SK-N-SH treated with all-trans-retinoic acid at 6 μM for 48 hours (cell line): ENCODE measurements at regions not wholly inside any gene's neighbourhood (a gene's known extent, or its start where the extent isn't known, plus 50 kb on each side); places are given as distances from the start of the nearest gene placed in this dataset.

ENCODE experiments used
- ESRRG ChIP-seq: fragments of 250-450 bp; sonication (Bioruptor Pico); IDR thresholded peaks from 2 replicates; pipeline ENCODE4 v1.6.1; 2021; ENCODE audit warnings: mild to moderate bottlenecking
- TF ChIP-seq, protein P1 (sequence below): fragments of 250-450 bp; sonication (Bioruptor Pico); IDR thresholded peaks from 2 replicates; pipeline ENCODE4 v1.8.0; 2020; ENCODE audit warnings: mild to moderate bottlenecking, moderate library complexity, borderline replicate concordance

DNA sequence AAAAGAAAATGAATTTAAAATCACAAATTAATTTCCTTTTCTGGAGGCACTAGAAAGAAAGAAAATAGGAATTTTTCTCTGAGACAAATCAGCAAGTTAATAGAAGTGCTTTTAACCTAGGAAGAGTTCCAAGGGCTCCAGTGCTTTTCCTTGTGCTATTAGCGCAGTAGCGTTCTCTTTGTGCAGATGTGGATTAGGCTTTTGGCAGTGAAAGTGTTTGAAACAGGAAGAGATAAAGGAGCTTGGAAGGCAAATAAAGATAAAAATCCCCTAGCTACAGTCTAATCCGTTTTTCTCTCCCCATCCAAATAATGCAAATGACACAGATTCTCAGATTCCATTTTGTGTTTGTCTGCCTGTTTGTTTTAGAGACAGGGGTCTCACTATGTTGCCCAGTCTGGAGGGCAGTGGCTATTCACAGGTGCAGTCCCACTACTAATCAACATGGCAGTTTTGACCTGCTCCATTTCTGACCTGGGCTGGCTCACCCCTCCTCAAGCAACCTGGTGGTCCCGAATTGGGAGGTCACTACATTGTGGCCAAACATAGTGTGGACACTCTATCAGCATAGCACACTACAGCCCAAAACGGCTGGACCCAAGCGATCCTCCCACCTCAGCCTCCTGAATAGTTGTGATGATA is 166.1 kb downstream of the PAWR start:
- TF ChIP-seq, protein P1, sequence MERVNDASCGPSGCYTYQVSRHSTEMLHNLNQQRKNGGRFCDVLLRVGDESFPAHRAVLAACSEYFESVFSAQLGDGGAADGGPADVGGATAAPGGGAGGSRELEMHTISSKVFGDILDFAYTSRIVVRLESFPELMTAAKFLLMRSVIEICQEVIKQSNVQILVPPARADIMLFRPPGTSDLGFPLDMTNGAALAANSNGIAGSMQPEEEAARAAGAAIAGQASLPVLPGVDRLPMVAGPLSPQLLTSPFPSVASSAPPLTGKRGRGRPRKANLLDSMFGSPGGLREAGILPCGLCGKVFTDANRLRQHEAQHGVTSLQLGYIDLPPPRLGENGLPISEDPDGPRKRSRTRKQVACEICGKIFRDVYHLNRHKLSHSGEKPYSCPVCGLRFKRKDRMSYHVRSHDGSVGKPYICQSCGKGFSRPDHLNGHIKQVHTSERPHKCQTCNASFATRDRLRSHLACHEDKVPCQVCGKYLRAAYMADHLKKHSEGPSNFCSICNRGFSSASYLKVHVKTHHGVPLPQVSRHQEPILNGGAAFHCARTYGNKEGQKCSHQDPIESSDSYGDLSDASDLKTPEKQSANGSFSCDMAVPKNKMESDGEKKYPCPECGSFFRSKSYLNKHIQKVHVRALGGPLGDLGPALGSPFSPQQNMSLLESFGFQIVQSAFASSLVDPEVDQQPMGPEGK (CRISPR knock-in tag) = no peak
- no peak for TF ChIP-seq ESRRG (CRISPR knock-in tag)
